ENCODE measurements at regions not wholly inside any gene's neighbourhood (a gene's known extent, or its start where the extent isn't known, plus 50 kb on each side); places are given as distances from the start of the nearest gene placed in this dataset.

DNA sequence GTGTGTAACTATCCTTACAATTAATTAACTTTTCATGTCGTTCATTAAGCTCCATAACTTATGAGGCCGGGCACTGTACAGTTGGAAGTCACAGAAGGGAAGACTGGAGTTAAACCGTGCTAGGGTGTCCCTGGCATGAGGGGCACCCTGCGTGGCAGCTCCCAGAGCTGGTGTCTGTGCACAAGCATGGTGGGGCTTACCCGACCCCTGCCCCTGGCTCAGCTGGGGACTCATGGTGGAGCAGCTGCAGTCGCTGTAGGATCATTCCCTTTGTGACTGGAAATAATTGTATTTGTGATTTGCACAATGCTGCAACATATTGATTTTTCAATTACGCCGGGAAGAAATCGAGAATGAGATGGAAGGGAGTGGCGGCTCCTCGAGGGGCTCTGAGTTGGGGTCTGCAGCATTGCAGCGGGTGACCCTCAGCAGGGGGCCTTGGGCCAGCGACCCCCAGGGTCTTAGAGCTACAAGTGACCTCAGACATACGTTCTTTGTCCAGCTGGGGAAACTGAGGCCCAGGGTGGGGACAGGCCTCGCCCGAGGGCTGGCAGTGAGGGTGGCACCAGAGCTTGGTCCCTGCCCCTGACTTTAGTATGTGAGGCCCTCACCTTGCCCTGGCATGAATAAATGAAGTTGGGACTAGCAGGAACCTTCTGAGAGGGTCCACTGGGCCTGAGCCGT, 125.4 kb downstream of the KIF26A start:
- Histone ChIP-seq H3K9me3 (ENCODE audit: severe bottlenecking) (no peaks in the 10 kb centered on the region), H3K27me3 (ENCODE audit: insufficient read depth, poor library complexity, severe bottlenecking) (peaks cover 26% of the 10 kb centered on the region), H3K4me1 (ENCODE audit: insufficient read depth, poor library complexity, severe bottlenecking) (no peaks in the 10 kb centered on the region), H3K36me3 (ENCODE audit: low read depth) (no peaks in the 10 kb centered on the region), H3K27ac (ENCODE audit: poor library complexity, severe bottlenecking) (no peak overlapping the region), H3K4me3 (ENCODE audit: severe bottlenecking) (no peak overlapping the region)
- TF ChIP-seq, protein P1, sequence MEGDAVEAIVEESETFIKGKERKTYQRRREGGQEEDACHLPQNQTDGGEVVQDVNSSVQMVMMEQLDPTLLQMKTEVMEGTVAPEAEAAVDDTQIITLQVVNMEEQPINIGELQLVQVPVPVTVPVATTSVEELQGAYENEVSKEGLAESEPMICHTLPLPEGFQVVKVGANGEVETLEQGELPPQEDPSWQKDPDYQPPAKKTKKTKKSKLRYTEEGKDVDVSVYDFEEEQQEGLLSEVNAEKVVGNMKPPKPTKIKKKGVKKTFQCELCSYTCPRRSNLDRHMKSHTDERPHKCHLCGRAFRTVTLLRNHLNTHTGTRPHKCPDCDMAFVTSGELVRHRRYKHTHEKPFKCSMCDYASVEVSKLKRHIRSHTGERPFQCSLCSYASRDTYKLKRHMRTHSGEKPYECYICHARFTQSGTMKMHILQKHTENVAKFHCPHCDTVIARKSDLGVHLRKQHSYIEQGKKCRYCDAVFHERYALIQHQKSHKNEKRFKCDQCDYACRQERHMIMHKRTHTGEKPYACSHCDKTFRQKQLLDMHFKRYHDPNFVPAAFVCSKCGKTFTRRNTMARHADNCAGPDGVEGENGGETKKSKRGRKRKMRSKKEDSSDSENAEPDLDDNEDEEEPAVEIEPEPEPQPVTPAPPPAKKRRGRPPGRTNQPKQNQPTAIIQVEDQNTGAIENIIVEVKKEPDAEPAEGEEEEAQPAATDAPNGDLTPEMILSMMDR (IDR thresholded peaks at IDR 0.05; ENCODE audit: poor library complexity, severe bottlenecking) = no peak
- DNase-seq (ENCODE audit: low spot score) (peak; percentile 45), ATAC-seq (ENCODE audit: low read depth) (no peak)

DNA sequence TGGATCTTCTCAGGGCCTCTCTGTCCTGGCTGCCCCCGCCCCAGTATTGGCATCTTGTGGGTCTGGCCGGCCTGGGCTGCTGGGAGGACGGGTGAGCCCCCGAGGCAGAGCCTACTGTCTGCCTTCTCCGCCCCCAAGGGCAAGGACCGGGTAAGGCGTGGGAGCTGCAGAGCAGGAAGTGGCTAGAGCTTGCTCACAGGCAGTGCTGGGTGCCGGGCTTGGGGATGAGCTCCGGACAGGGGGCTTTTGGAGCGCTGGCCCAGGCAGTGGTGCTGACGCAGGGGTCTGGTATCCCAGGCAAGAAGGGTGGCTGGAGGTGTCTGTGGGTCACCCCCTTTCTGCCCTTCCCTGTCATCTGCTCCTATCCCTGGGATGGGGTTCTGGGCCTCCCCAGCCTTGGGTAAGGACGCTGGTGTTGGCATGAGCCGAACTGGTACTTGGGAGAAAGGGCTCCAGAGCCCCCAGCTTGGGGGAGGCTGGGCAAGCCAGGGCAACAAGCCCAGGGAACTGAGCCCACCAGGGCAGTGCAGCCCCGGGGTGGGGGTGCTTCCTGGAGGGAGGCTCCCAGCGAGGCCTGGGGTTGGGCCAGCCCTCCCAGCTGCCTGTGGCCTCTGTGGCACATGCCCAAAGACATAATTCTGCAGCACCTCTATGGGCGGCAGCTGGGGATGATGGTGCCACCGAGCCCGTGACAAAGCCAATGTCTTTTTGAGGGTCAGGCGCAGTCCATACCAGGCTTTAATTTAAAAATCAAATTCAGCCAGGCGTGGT, 126.3 kb downstream of the KIF26A start:
- TF ChIP-seq, protein P1 (IDR thresholded peaks at IDR 0.05; ENCODE audit: poor library complexity, severe bottlenecking) = no peak
- Histone ChIP-seq H3K9me3 (ENCODE audit: severe bottlenecking) (no peaks in the 10 kb centered on the region), H3K4me1 (ENCODE audit: insufficient read depth, poor library complexity, severe bottlenecking) (no peaks in the 10 kb centered on the region), H3K4me3 (ENCODE audit: severe bottlenecking) (no peak overlapping the region), H3K36me3 (ENCODE audit: low read depth) (no peaks in the 10 kb centered on the region), H3K27ac (ENCODE audit: poor library complexity, severe bottlenecking) (no peak overlapping the region), H3K27me3 (ENCODE audit: insufficient read depth, poor library complexity, severe bottlenecking) (peaks cover 20% of the 10 kb centered on the region)
- DNase-seq (ENCODE audit: low spot score) = peak; percentile 71
- ATAC-seq (ENCODE audit: low read depth) = no peak

DNA sequence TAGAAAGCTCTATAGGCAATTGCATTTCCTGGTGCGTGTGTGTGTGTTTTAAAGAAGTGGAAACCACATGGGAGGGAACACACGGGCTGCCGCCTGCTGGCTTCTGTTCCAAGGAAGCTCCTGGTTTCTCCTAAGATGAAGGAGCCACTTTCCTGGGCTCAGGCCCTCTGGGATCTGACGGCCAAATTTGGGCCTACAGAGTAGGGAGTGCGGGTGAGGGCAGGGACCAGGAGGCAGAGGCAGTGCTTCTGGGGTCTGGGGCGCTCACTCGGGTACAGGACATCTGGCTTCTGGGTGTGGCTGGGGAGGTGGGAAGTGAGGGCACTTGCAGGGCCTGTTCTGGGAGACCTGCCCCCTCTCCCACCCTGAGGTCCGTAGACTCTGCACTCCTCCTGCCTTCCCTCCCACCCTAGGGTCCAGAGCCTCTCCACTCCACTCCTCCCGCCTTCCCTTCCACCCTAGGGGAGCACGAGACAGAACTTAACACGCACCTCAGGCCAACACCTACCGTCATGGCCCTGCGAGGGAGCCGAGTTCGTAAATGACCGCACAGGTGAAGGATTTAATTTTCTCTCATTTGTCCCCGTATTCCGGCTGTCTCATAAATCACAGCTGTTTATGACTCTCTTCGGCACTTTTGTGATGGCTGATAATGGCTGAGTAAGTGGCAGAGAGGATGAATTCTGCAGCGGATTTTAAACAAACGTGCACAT, 127.7 kb downstream of the KIF26A start:
- H3K27me3 ChIP-seq (ENCODE audit: insufficient read depth, poor library complexity, severe bottlenecking) = peaks cover 9% of the 10 kb centered on the region
- ATAC-seq (ENCODE audit: low read depth) (no peak), DNase-seq (ENCODE audit: low spot score) (peak; percentile 48)
- no peaks in the 10 kb centered on the region for H3K36me3 ChIP-seq (ENCODE audit: low read depth)
- H3K4me1 ChIP-seq (ENCODE audit: insufficient read depth, poor library complexity, severe bottlenecking) = no peaks in the 10 kb centered on the region
- H3K4me3 ChIP-seq (ENCODE audit: severe bottlenecking) = no peak overlapping the region
- H3K9me3 ChIP-seq (ENCODE audit: severe bottlenecking) = no peaks in the 10 kb centered on the region
- TF ChIP-seq, protein P1 (IDR thresholded peaks at IDR 0.05; ENCODE audit: poor library complexity, severe bottlenecking) = no peak
- no peak overlapping the region for H3K27ac ChIP-seq (ENCODE audit: poor library complexity, severe bottlenecking)

DNA sequence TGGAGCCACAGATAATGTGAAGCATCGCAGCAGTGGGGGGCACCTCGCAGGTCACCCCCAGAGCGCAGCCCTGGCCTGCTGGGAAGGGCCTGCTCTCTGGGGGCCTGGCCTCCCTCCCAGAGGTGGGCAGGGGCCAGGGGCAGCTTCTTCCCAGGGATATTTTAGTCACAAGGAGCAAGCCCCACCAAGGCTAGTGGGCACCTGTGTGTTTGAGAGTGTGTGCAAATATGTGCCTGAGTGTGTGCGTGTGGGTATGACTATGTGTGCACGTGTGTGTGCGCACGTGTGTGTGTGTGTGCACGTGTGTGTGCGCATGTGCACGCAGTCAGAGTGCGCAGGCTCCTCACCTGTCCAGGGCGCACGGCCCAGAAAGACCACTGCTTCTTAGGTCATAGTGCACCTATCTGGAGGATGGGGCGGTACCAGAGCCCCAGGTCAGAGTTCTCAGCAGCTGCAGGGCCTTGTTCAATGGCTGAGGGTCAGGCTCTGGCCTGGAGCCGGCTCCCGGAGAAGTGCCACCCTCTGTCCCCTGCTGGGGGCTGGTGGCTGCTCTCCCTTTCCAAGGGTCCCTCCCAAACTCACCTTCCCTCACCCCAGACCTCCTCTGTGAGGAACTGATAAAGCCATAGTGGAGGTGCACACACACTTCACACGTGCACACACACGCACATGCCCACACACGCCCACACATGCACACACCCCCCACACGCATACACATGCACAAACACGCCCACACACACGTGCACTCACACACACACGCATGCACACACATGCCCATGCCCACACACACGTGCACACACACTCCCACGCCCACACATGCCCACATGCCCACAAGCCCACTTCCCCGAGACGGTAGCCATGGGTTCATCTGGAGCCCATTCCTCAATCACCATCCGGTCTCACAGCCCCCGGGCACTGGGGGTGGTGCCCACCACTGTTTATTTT, 128.5 kb downstream of the KIF26A start:
- Histone ChIP-seq H3K4me3 (ENCODE audit: severe bottlenecking) (no peak overlapping the region), H3K36me3 (ENCODE audit: low read depth) (no peaks in the 10 kb centered on the region), H3K27ac (ENCODE audit: poor library complexity, severe bottlenecking) (no peak overlapping the region), H3K27me3 (ENCODE audit: insufficient read depth, poor library complexity, severe bottlenecking) (peaks cover 14% of the 10 kb centered on the region), H3K4me1 (ENCODE audit: insufficient read depth, poor library complexity, severe bottlenecking) (no peaks in the 10 kb centered on the region), H3K9me3 (ENCODE audit: severe bottlenecking) (no peaks in the 10 kb centered on the region)
- ATAC-seq (ENCODE audit: low read depth) (no peak), DNase-seq (ENCODE audit: low spot score) (peak; percentile 45)
- TF ChIP-seq, protein P1 (IDR thresholded peaks at IDR 0.05; ENCODE audit: poor library complexity, severe bottlenecking) = no peak
